Adrenal gland (tissue), 9 donors: ENCODE measurements at regions not wholly inside any gene's neighbourhood (a gene's known extent, or its start where the extent isn't known, plus 50 kb on each side); places are given as distances from the start of the nearest gene placed in this dataset.

Experiments
- DNase-seq, 7 donors: peaks; one replicate each; pipeline ENCODE4 v3.0.0-alpha.2; 2019 to 2020
- H3K27ac ChIP-seq, 5 donors: fragments of 200-600 bp; sonication (generic) in 4 of 5; 1 replicate in 3 of 5; 2 replicates in 2 of 5; pipeline versions ENCODE4 v1.5.1 to v1.8.0; 2016 to 2020; ENCODE audit warnings: mild to moderate bottlenecking in 1 of 5
- H3K27me3 ChIP-seq: fragments of 200-600 bp; 2 replicates; pipeline ENCODE4 v1.8.0; 2021
- H3K36me3 ChIP-seq, 2 donors: fragments of 200-600 bp; replicated peaks in 1 of 2; 1 replicate in 1 of 2; 2 replicates in 1 of 2; pipeline versions ENCODE4 v1.5.1 to v1.8.0; 2018 to 2022
- H3K4me1 ChIP-seq, 2 donors: fragments of 200-600 bp; replicated peaks in 1 of 2; 1 replicate in 1 of 2; 2 replicates in 1 of 2; pipeline versions ENCODE4 v1.5.1 to v1.8.0; 2018 to 2021
- H3K4me3 ChIP-seq, 4 donors: fragments of 200-600 bp; sonication (generic) in 3 of 4; one replicate each; pipeline ENCODE4 v1.5.1; 2016 to 2018
- H3K9me3 ChIP-seq, 3 donors: fragments of 200-600 bp; sonication (generic) in 1 of 3; replicated peaks in 1 of 3; 1 replicate in 2 of 3; 2 replicates in 1 of 3; pipeline versions ENCODE4 v1.5.1 to v1.8.0; 2016 to 2021
- POLR2A ChIP-seq, 2 donors: fragments of 450-650 bp; IDR thresholded peaks; one replicate each; pipeline ENCODE4 v1.6.1; 2017; ENCODE audit warnings: antibody characterized with exemption in 2 of 2, mild to moderate bottlenecking in 2 of 2, moderate library complexity in 1 of 2
- WGBS, 4 donors: extraction: QIAGEN DNeasy Blood & Tissue Kit in 2 of 4; methylation state at CpG; one replicate each; pipeline versions ENCODE4 v1.1.5 to v1.1.7; 2013 to 2017; 5-methylcytosine and 5-hydroxymethylcytosine counted together
- intact Hi-C, 2 donors: fragments of 100-400 bp; cut with DNase I; formaldehyde crosslinking; loops; one replicate each; pipeline versions ENCODE4 v1.14.1 to v1.15.0; 2022 to 2023
- TF ChIP-seq, protein P1 (sequence below), 6 experiments: fragments of 450-650 bp in 4 of 6; fragments of 200-600 bp in 2 of 6; sonication (generic) in 1 of 6; IDR thresholded peaks; 1 replicate in 5 of 6; 2 replicates in 1 of 6; pipeline versions ENCODE4 v1.5.1 to v1.8.0; 2016 to 2021; ENCODE audit warnings: antibody characterized with exemption in 6 of 6, mild to moderate bottlenecking in 2 of 6, moderate library complexity in 1 of 6
- donor health status: healthy with polysubstance abuse.
- donor health status: Bipolar disorder and iron deficiency.
- donor health status: DM: yes; HTN: yes; CAD: no.
- donor health status: DM: no; HTN: no; CAD: no.
- donor health status: DM: no; HTN: no; CAD: no.

DNA sequence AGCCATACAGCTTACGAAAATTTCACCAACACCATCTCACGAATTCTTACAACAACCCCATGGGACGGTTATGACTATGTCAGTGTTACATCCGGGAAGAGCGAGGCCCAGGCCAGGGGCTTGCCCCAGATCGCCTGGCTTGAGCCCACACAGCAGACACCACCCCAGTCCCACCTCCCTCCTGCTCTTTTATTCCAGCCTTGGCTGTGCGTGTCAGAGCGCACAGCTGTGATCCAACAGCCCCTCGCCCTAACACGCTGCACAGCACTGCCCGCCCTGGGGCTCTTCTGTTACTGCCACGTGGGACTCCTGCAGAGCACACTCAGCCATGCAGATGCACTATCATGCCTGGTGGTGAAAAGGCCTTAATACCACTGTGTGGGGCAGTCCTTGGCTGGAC is 127.9 kb downstream of the ENGASE start:
- no peak for DNase-seq
- intact Hi-C loops: no loop called here
- peaks cover 22% of the 10 kb centered on the region for H3K27me3 ChIP-seq
- H3K27ac ChIP-seq: no peak overlapping the region
- no peaks in the 10 kb centered on the region for H3K36me3 ChIP-seq
- WGBS, 4 donors: 62 to 70% (median 63%) methylated on average over 11 to 12 of the region's 12 CpGs
- no peak overlapping the region for H3K4me3 ChIP-seq
- TF ChIP-seq POLR2A (IDR thresholded peaks at IDR 0.05): no peak
- TF ChIP-seq, protein P1, sequence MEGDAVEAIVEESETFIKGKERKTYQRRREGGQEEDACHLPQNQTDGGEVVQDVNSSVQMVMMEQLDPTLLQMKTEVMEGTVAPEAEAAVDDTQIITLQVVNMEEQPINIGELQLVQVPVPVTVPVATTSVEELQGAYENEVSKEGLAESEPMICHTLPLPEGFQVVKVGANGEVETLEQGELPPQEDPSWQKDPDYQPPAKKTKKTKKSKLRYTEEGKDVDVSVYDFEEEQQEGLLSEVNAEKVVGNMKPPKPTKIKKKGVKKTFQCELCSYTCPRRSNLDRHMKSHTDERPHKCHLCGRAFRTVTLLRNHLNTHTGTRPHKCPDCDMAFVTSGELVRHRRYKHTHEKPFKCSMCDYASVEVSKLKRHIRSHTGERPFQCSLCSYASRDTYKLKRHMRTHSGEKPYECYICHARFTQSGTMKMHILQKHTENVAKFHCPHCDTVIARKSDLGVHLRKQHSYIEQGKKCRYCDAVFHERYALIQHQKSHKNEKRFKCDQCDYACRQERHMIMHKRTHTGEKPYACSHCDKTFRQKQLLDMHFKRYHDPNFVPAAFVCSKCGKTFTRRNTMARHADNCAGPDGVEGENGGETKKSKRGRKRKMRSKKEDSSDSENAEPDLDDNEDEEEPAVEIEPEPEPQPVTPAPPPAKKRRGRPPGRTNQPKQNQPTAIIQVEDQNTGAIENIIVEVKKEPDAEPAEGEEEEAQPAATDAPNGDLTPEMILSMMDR (IDR thresholded peaks at IDR 0.05): no peak
- H3K4me1 ChIP-seq: no peaks in the 10 kb centered on the region
- no peaks in the 10 kb centered on the region for H3K9me3 ChIP-seq

DNA sequence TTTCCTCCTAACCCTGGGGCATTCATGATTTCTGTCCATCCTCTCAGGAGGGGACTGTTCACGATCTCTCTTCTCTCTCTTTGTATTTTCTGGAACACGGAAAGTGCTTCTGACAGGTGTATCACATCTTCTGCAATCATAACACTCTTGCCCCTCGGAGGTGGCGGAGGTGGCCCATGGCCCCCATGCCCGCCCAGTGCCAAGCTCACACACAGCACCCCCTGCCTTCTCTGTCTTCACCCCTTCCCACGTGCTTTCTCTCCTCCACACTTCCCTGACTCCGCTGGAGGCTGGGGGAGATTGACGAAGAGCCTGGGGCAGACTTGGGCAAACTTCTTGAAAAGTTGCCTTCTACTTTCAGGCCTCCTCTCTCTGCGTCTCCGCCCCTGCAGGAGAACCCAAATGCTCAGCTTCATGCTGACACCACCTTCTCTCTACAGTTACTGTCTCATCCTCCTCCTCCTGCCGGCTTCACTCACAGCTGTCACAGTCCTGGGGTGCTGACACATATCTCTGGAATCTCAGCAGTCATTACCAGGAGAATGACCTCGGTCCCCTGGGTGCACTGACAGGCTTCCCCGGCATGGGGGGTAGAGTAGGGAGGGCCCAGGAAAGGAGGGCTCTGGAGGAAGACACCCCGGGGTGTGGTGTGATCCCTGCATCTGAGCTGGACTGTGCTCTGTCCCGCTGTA is 127.1 kb downstream of the ENGASE start:
- DNase-seq: no peak
- intact Hi-C loops: no loop called here
- TF ChIP-seq, protein P1 (IDR thresholded peaks at IDR 0.05): no peak
- no peak for TF ChIP-seq POLR2A (IDR thresholded peaks at IDR 0.05)
- no peak overlapping the region for H3K4me3 ChIP-seq
- 43 to 60% (median 47%) methylated on average over 13 to 15 of the region's 15 CpGs for WGBS, 4 donors
- H3K4me1 ChIP-seq: no peaks in the 10 kb centered on the region
- no peak overlapping the region for H3K27ac ChIP-seq
- H3K27me3 ChIP-seq: peaks cover 22% of the 10 kb centered on the region
- H3K36me3 ChIP-seq: no peaks in the 10 kb centered on the region
- no peaks in the 10 kb centered on the region for H3K9me3 ChIP-seq

DNA sequence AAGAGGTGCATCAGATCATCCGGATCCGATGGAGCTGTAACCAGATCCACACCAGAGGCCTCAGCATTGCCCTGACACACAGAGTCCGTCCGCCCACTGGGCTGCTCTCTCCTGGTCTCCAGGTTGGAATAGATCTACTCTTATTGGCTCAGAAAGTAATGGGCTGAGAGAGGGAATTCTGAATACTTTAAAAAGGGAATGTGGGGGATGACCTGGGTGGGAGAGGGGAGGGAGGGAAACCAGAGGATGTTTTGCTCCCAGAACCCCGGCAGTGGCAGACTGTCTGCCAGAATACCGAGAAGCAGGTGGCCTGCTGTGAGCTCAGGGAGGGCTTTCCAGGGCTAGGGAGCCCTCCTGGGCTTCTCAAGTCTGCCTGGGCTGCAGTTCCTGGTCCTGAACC is 126.5 kb downstream of the ENGASE start:
- no peaks in the 10 kb centered on the region for H3K4me1 ChIP-seq
- H3K9me3 ChIP-seq: no peaks in the 10 kb centered on the region
- no peak overlapping the region for H3K4me3 ChIP-seq
- no peak overlapping the region for H3K27ac ChIP-seq
- DNase-seq: no peak
- no peaks in the 10 kb centered on the region for H3K36me3 ChIP-seq
- WGBS, 4 donors: 7 to 35% (median 30%) methylated on average over 6 of the region's 6 CpGs
- peaks cover 22% of the 10 kb centered on the region for H3K27me3 ChIP-seq
- TF ChIP-seq, protein P1 (IDR thresholded peaks at IDR 0.05): no peak
- TF ChIP-seq POLR2A (IDR thresholded peaks at IDR 0.05): no peak
- intact Hi-C loops: no loop called here

DNA sequence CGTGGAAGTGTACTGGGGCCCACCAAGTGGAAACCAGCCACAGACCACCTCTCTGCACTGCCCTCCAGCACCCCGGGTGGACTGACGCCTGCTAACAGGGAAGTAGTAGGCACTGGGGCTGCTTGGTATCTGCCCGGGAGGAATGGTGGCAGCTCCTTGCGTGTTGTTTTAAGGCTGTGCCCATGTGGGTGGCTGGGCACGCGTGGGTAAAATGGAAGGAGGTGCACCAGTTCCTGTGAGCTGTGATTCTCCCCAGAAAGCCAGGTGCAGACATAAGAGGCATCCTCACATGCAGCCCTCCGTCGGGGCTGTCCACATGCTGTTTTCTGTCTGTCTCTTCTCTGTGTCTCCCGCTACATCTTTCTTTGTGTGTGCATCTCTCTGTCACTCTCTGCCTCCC is 122.3 kb downstream of the ENGASE start:
- H3K36me3 ChIP-seq: no peaks in the 10 kb centered on the region
- no peaks in the 10 kb centered on the region for H3K9me3 ChIP-seq
- no peak overlapping the region for H3K4me3 ChIP-seq
- no peak for TF ChIP-seq POLR2A (IDR thresholded peaks at IDR 0.05)
- TF ChIP-seq, protein P1 (IDR thresholded peaks at IDR 0.05): no peak
- H3K4me1 ChIP-seq: no peaks in the 10 kb centered on the region
- no peak for DNase-seq
- H3K27ac ChIP-seq: no peak overlapping the region
- peaks cover 18% of the 10 kb centered on the region for H3K27me3 ChIP-seq
- 50 to 73% (median 67%) methylated on average over 8 to 10 of the region's 10 CpGs for WGBS, 4 donors
- intact Hi-C loops: no loop called here
